ENCODE measurements at regions not wholly inside any gene's neighbourhood (a gene's known extent, or its start where the extent isn't known, plus 50 kb on each side); places are given as distances from the start of the nearest gene placed in this dataset.

- no peak for DNase-seq
Observed at GRCh38 chr11:42526426-42526825, 785.4 kb upstream of the API5 start.

GRCh38 chr11:42528471-42528870, 783.3 kb upstream of the API5 start:
- DNase-seq = no peak

DNA sequence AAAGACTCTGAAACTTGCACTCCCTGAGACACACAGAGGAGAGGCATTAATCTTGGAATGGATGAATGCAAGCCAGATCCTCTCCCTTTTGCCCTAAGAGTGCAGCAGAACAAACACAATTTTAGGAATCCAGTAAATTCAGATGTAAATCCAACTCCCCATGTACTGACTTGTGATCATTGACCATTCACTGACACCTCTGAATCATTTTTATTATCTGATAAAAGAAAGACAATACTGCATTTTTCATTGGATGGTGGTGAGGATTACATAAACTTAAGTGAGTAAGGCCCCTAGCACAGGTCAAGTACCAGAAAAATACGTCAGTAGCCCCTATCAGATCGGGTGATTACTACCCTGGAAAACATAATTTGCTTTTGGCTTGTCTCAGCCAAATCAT, 782.9 kb upstream of the API5 start:
- no peak for DNase-seq

GRCh38 chr11:42536611-42537360, 775.0 kb upstream of the API5 start:
- DNase-seq = no peak

DNA sequence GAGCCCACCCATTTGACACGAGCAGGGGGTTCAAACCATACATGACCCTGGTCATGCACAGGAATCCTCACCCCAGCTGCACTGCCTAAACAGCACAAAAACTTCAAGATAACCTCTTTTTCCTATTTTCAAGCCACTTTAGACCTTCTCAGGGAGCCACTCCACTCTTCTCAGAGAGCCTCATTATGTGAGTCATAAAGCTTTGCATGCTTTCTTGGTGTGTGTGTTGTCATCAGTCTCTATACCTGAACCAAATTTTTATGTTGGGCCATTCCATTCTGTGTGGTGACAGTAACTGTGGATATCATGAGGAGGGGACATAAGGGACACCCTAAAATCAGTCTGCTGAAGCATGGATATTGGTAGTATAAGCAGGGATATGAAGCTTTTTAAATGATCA, 769.5 kb upstream of the API5 start:
- no peak for DNase-seq

DNA sequence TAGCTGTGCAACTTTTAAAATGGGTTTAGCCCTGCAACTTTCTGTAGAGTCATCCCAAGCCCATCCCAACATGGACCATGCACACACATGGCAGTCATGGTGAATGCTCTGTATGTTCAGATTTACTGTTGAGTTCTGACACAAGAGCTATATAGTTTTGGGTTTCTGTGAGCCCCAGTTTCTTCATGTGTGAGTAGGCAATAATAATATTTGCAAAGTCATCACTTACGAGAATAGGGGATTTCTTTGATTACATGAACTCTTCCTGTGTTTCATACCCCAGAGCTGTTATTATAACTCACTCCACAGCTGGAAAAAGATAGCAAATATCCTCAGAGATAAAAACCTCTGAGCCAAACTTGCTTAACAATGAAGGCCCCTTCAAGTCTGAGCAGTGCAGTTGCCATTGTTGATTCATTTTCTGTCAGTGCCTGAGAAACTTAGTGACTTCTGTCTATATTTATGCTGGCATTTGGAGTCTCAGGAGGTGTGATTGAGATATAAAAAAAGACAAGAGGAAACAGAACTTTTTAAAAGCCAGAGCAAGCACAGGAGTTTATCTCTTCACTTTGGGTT, 767.9 kb upstream of the API5 start:
- no peak for DNase-seq

DNA sequence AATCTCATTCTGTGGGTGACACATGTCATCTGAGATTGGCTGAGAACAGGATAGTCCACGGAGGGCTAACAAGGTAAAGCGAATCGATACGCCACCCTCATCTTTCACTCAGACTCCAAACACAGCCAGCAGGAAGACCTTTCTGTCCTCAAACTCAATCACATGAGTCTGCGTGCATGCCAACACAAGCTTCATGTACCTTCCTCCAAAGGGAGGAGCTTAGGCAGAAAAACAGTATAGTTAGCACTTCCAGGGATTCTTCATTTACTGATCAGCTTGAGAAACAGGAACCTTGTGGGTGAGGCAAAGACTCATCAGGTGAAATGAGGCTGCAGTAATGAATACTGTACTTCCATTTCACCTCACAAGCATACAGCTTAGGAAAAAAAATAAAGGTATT, 767.1 kb upstream of the API5 start:
- DNase-seq = no peak

- DNase-seq = no peak
Observed at GRCh38 chr11:42545954-42546353, 765.8 kb upstream of the API5 start.

DNA sequence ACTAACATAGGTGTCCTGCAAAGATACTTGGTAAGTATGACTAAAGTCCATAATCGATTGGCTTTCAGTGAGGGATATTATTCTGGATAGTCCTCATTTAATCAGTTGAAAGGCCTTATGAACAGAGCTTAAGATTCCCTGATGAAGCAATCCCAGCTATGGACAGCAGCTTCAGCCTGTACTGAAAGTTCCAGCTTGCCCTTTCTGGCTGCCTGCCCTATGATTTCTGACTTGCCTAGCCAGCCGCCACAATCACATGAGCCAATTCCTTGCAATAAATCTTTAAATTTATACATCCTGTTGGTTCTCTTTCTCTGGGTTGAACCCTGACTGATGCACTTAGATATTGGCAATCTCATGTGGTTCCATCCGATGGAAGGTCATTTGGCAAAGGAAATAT, 759.0 kb upstream of the API5 start:
- DNase-seq = no peak

GRCh38 chr11:42555190-42555589, 756.6 kb upstream of the API5 start:
- DNase-seq = no peak

- no peak for DNase-seq
Observed at GRCh38 chr11:42571131-42571877, 740.5 kb upstream of the API5 start.

DNA sequence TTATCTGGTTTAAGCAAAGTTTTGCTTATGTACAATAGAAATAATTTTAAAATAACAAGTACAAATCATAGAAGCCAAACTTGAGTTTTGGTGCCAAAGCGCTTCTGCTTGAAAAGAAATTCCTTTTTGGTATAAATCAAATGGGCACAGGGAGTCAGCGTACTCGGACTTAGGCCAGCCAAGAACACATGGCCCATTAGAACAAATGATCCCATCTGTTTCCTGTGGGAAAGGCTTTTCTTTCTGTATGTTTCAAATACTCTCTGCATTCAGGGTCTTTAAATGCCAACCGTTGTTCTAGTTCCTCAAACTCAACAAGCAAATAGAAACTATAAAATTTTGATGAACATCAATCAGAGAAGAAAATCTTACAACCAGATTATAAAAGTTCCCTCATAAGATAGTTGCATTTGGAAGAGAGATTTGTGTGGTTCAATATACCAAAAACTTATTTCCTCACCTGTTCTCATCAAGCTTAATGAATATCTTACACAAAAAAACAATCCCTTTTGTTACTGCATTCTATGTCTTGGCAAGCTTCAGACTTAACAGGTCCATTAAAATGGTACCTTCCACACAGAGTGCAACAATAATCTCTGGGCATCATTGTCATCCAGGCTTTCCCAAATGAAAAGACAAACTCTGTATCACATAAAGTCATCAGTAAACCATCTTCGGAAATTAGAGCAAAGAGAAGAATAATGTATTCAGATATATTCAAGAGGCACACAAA, 739.8 kb upstream of the API5 start:
- no peak for DNase-seq

- DNase-seq = no peak
Observed at GRCh38 chr11:42576318-42576717, 735.5 kb upstream of the API5 start.

- no peak for DNase-seq
Observed at GRCh38 chr11:42589286-42589685, 722.5 kb upstream of the API5 start.

DNA sequence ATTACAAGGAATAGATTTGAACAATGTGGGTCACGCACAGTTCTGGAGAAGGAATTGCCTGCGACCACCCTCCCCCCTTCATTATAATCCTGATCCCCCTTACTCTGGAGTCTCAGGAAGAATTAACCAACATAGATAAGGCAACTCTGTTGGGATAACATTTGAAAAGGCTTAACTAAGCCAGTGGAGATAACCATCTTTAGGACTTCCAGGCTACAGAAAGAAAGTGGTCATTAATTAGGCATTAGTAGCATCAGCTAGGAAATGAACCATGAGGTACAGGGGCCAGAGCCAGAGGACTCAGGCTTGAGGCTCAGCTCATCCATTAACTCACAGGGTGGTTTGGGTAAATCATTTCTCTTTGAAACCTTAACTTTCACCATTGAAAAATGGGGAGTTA, 720.0 kb upstream of the API5 start:
- DNase-seq = no peak

DNA sequence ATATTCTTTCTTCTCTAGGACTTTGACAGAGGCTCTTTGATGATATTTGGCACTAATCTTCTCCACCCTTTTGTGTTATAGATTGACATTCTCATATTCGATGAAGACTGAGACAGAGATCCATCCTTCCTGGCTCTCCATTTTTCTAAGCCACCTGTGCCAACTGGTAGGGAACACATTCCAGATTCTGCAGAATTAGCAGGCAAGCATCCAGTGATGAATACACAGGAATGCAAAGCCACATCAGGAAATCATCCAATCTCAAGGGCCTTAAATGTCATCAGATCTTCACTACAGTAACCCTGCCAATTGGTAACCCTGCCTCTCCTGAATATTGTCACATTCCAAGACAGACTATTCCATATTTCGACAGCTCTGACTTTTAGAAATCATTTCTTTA, 718.4 kb upstream of the API5 start:
- no peak for DNase-seq

- no peak for DNase-seq
Observed at GRCh38 chr11:42595876-42596275, 715.9 kb upstream of the API5 start.

DNA sequence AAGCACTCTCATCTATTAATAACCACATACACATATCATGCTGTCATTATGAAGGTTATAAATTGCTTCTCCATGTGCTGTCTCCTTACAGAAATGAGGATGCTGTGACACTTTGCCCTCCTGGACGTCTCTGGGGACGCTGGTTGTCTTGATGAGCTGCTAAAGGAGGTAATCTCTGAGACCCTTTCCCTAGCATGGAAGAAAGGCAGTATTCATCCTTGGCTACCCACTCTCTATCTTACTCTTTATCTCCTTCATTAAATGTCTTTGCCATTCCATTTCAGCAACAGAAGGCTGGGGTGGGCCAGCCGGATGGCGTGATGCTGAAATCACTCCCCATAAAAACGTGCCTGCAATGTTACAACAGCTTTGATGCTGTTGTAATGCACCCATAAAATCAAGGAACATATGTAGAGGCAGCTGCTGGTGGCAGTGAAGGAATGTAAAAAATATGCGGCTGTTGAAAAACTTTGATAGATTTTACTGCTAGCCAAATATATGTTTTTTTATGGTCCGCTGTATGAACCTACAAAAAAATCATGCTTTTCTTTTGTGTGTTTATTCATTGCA, 715.1 kb upstream of the API5 start:
- no peak for DNase-seq

DNA sequence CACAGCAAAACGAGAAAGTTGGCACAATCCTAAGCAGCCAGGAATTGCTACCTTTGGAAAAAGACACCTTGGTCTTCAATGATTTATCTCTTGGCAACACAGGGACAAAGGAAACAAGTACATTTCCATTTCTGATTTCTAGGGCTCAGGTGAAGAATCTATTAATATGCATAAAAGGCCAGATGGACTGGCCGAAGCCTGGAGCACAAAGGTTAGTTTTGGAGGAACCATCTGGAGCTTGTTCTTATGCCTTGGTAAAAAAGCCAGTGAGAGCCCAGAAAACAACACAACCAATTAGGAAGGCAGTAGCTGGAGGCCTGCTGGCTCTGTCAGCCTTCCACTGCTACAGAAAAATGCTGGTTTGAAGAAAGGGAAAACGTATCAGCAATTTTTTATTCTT, 713.5 kb upstream of the API5 start:
- no peak for DNase-seq

DNA sequence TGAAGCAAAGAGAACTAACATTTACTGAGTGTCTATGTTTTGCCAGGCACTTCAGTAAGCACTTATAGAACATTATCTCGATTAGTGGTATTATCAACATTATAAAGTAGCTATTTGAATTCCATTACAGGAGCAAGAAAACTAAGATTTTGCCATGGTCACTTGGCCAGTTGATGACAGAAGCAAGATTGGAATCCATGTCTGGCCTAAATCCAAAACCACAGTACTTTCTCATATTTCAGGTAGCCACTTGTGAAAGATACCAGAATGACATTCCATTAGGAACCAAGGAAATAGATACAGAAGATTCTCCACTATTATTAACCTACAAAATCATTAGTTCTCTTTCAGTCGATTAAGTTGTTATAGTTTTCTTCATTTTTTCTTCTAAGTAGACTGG, 691.0 kb upstream of the API5 start:
- DNase-seq = no peak

DNA sequence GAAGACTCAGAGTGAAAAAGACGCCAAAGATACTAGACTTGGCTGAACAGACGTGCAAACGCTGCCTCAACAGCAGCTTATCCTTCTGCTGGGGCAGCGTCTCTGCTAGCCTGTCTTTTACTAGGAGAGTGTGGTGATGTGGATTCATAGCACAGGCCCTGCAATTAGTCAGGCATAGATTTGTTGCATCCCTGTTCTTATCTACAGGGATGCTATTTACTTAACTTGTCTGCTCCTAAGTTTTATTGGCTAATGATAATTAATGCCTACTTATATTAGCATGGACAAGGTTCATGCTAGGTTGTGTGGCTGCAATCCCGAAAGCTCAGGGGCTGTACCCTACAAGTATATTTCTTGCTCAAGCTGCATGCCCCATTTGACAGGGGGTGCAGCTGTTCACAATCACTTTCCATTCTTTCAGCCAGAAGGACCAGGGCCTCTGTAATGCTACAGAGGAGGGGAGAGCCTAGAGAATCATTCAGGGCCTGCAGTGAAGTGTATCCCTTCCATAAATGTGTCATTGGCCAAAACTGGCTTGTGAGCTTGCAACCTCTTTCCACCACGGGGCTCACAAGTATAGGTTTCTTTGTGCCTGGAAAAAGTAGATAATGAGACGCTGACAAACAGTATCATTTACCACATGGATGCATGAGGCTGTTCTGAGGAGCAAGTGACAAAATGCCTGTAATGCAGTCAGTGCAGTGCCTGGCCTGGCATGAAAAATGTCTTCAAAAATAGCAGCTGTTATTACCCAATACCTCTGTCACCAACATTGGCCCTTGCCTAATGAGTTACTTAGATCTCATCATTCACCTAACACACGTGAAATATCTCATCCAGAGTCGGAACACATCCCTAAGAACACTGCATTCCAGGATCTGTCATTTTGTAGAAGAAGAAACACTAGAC, 685.8 kb upstream of the API5 start:
- no peak for DNase-seq

- DNase-seq = peak; percentile 7
Observed at GRCh38 chr11:42631220-42631843, 680.5 kb upstream of the API5 start.
